D721Med (cell line): ENCODE measurements at regions not wholly inside any gene's neighbourhood (a gene's known extent, or its start where the extent isn't known, plus 50 kb on each side); places are given as distances from the start of the nearest gene placed in this dataset.

Experiments used
- DNase-seq: peaks from one replicate; pipeline ENCODE4 v3.0.0; 2011; ENCODE audit warnings: low spot score; ENCODE audit not compliant: insufficient read length
- FAIRE-seq: peaks from 2 replicates; lab custom pipeline; 2011; peaks lifted over from hg19 to GRCh38; lab: Jason Lieb, UNC
- TF ChIP-seq, protein P1 (sequence below): IDR thresholded peaks from 2 replicates; pipeline ENCODE4 v1.5.1; 2012; ENCODE audit warnings: mild to moderate bottlenecking, control low read depth; ENCODE audit not compliant: insufficient read depth; ENCODE audit errors: missing control alignments

DNA sequence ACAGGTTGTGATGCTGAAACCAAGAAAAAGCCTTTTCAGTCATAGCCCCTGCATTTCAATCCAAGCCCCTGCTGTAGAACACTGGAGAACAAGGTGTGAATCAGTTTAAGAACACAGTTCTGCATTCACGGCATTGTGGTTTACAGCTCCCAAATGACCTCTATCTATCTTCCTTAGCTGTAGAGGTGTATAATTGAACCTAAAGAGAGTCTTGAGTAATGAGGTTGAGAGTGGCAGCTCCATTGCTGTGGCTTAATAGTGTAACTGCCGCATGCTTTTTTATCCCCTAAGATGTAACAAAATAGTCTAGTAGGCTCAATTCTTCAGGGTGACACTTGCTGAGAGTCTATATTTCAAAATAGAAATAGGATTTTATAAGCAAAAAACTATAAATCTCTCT, 121.3 kb upstream of the EPHA4 start:
- DNase-seq (no peak), FAIRE-seq (no peak)
- TF ChIP-seq, protein P1, sequence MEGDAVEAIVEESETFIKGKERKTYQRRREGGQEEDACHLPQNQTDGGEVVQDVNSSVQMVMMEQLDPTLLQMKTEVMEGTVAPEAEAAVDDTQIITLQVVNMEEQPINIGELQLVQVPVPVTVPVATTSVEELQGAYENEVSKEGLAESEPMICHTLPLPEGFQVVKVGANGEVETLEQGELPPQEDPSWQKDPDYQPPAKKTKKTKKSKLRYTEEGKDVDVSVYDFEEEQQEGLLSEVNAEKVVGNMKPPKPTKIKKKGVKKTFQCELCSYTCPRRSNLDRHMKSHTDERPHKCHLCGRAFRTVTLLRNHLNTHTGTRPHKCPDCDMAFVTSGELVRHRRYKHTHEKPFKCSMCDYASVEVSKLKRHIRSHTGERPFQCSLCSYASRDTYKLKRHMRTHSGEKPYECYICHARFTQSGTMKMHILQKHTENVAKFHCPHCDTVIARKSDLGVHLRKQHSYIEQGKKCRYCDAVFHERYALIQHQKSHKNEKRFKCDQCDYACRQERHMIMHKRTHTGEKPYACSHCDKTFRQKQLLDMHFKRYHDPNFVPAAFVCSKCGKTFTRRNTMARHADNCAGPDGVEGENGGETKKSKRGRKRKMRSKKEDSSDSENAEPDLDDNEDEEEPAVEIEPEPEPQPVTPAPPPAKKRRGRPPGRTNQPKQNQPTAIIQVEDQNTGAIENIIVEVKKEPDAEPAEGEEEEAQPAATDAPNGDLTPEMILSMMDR, result no peak

- TF ChIP-seq, protein P1, result no peak
- no peak for FAIRE-seq
- DNase-seq, result no peak
Measured at GRCh38 chr2:221691571-221691970, 119.5 kb upstream of the EPHA4 start.

DNA sequence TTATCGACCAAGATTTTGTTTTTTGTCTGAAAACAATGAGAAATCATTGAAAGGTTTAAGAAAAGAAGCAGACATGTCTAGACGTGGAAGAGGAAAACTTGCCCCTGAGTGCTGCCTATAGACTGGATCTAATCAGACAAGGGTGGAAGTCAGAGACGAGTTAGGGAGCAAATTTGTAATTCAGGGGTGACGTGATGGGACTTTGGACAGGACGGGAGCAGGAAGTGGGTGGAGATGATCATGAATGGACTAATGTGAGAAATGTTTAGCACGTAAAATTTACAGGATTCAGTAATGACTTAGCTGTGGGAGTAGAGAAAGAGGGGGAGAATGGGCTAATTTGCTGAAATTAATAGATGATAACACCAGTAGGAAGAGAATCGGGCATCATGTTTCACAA, 117.0 kb upstream of the EPHA4 start:
- FAIRE-seq, result no peak

GRCh38 chr2:221680548-221680947, 108.4 kb upstream of the EPHA4 start:
- FAIRE-seq (no peak), DNase-seq (no peak)
- TF ChIP-seq, protein P1, result no peak

More for the DNA sequence above, 117.0 kb upstream of the EPHA4 start:
- TF ChIP-seq, protein P1, result no peak
- no peak for DNase-seq

- TF ChIP-seq, protein P1, result no peak
- DNase-seq, result no peak
- no peak for FAIRE-seq
Measured at GRCh38 chr2:221677688-221678087, 105.6 kb upstream of the EPHA4 start.

DNA sequence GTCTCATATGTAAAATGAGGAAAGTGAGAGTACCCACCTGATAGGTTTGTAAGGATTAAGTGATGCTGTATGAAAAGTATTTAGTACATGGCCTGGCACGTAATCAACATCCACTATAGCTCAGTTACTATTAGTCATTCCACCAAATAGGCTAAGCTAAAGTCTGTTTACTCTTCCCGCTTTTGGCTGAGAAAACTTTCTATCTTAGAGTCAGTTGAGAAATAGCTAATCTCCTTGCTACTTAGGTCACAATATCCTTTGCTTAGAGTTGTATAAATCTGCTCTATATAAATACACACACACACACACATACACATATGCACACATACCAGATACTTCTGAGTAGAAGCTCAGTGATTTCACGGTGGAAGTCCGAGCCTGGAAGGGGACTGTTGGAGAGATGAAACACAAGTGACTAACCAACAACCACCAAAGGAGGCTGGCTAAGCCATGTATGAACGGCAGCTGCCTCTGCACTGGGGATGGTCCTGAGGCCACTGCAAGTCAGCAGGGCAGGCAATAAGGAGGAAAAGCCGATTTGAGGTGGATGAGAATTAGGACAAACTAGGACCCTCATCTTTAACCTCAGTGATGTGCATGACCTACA, 104.6 kb upstream of the EPHA4 start:
- TF ChIP-seq, protein P1, result no peak
- FAIRE-seq (no peak), DNase-seq (no peak)

- TF ChIP-seq, protein P1, result no peak
- no peak for DNase-seq
- no peak for FAIRE-seq
Measured at GRCh38 chr2:221675201-221675908, 103.3 kb upstream of the EPHA4 start.
